K562 (cell line): ENCODE measurements at regions not wholly inside any gene's neighbourhood (a gene's known extent, or its start where the extent isn't known, plus 50 kb on each side); places are given as distances from the start of the nearest gene placed in this dataset.

ENCODE experiments used
- ATAC-seq: fragments of 200-7000 bp; cut with Tn5 transposase; 3 replicates; pipeline ENCODE4 v1.9.1; 2020; ENCODE audit warnings: moderate library complexity
- BruUV-seq: library from RNA; stranded (reverse); fragments of 400-500 nt; replicated peaks from 2 replicates; lab custom pipeline; 2021; lab: Mats Ljungman, UMichigan
- CTCF ChIA-PET: fragments of 300-600 bp; formaldehyde crosslinking; extraction: SDS; loops from one replicate; lab custom pipeline; 2021; ENCODE audit warnings: low intra/inter-chr PET ratio; lab: Yijun Ruan, JAX
- POLR2A ChIA-PET: fragments of 300-600, 350-650 bp; sonication (Branson Sonifier 250); formaldehyde crosslinking; extraction: SDS; loops from one replicate; lab custom pipeline; 2021; ENCODE audit warnings: antibody characterized with exemption, inconsistent platforms; lab: Yijun Ruan, JAX
- DNase-seq, 4 experiments: peaks; one replicate each; pipeline versions ENCODE4 v3.0.0 to v3.0.0-alpha.2; 2011 to 2018; ENCODE audit warnings: low spot score in 3 of 4, mixed read lengths in 3 of 4; ENCODE audit errors: extremely low read depth in 1 of 4
- FAIRE-seq: peaks from 2 replicates; lab custom pipeline; 2011; peaks lifted over from hg19 to GRCh38; lab: Jason Lieb, UNC
- H2AFZ ChIP-seq: 2 replicates; pipeline ENCODE4 v1.6.0; 2011; ENCODE audit warnings: low read depth, low read length, control low read depth, inconsistent platforms
- H3K27ac ChIP-seq: fragments of 200-600 bp; 3 replicates; pipeline ENCODE4 v1.8.0; 2011; ENCODE audit warnings: low read depth, mild to moderate bottlenecking, control low read depth, inconsistent platforms, low read length, moderate library complexity, mixed read lengths; ENCODE audit errors: extremely low read depth
- H3K27me3 ChIP-seq, 2 experiments: fragments of 300-600 bp in 1 of 2; 2 replicates in 1 of 2; 3 replicates in 1 of 2; pipeline versions ENCODE4 v1.6.0 to v1.8.0; 2011; ENCODE audit warnings: inconsistent platforms in 2 of 2, low read length in 2 of 2, mild to moderate bottlenecking in 1 of 2, mixed read lengths in 1 of 2, moderate library complexity in 1 of 2; ENCODE audit not compliant: control insufficient read depth in 2 of 2, insufficient read depth in 2 of 2
- H3K36me3 ChIP-seq: fragments of 300-600 bp; 3 replicates; pipeline ENCODE4 v1.8.0; 2011; ENCODE audit warnings: mild to moderate bottlenecking, low read length, inconsistent platforms; ENCODE audit not compliant: control insufficient read depth, insufficient read depth
- H3K4me1 ChIP-seq, 2 experiments: fragments of 200-600 bp in 1 of 2; replicated peaks in 1 of 2; 2 replicates in 1 of 2; 3 replicates in 1 of 2; pipeline versions ENCODE4 v1.5.1 to v1.8.0; 2011; ENCODE audit warnings: inconsistent platforms in 2 of 2, low read length in 2 of 2, mild to moderate bottlenecking in 1 of 2, mixed read lengths in 1 of 2, moderate library complexity in 1 of 2; ENCODE audit not compliant: control insufficient read depth in 2 of 2, insufficient read depth in 2 of 2
- H3K4me2 ChIP-seq: 2 replicates; pipeline ENCODE4 v1.6.1; 2011; ENCODE audit warnings: low read length, control low read depth, inconsistent platforms, mixed read lengths; ENCODE audit not compliant: insufficient read depth
- H3K4me3 ChIP-seq: fragments of 200-600 bp; sonication (generic), shearing (Covaris generic); 2 replicates; pipeline ENCODE4 v1.5.1; 2016; ENCODE audit warnings: control low read depth, inconsistent platforms
- H3K79me2 ChIP-seq: fragments of 200-600 bp; 3 replicates; pipeline ENCODE4 v1.8.0; 2011; ENCODE audit warnings: low read length, inconsistent platforms; ENCODE audit not compliant: control insufficient read depth, insufficient read depth
- H3K9ac ChIP-seq, 2 experiments: 2 replicates each; pipeline versions ENCODE4 v1.6.0 to v1.6.1; 2011; ENCODE audit warnings: low read depth in 2 of 2, low read length in 2 of 2, control low read depth in 1 of 2, inconsistent platforms in 1 of 2, mild to moderate bottlenecking in 1 of 2, mixed read lengths in 1 of 2; ENCODE audit not compliant: insufficient read depth in 1 of 2
- H3K9me1 ChIP-seq: one replicate; pipeline ENCODE4 v1.6.0; 2011; ENCODE audit warnings: inconsistent platforms, mild to moderate bottlenecking, low read length, moderate library complexity; ENCODE audit not compliant: control insufficient read depth, insufficient read depth
- H3K9me3 ChIP-seq: replicated peaks from 2 replicates; pipeline ENCODE4 v1.5.1; 2011; ENCODE audit warnings: low read depth, low read length, inconsistent platforms; ENCODE audit not compliant: control insufficient read depth, insufficient read depth
- H4K20me1 ChIP-seq: replicated peaks from 2 replicates; pipeline ENCODE4 v1.6.1; 2011; ENCODE audit warnings: low read length, inconsistent platforms, mixed read lengths; ENCODE audit not compliant: control insufficient read depth, insufficient read depth
- C11orf30 ChIP-seq: fragments of 450-650 bp; IDR thresholded peaks from 2 replicates; pipeline ENCODE4 v1.6.1; 2016; ENCODE audit warnings: low read depth, mild to moderate bottlenecking
- GTF2E2 ChIP-seq: fragments of 200-800 bp; sonication (Bioruptor generic); IDR thresholded peaks from 2 replicates; pipeline ENCODE4 v1.6.1; 2016; ENCODE audit warnings: missing genetic modification characterization, missing compliant biosample characterization
- MAFF ChIP-seq: IDR thresholded peaks from 2 replicates; pipeline ENCODE4 v1.6.1; 2012; ENCODE audit warnings: low read length, improper control_type of control experiment
- MAFG ChIP-seq: fragments of 450-650 bp; conservative IDR thresholded peaks from 2 replicates; pipeline ENCODE4 v1.6.1; 2016; ENCODE audit warnings: missing genetic modification characterization, missing compliant biosample characterization
- MAFK ChIP-seq: IDR thresholded peaks from 2 replicates; pipeline ENCODE4 v1.6.1; 2011; ENCODE audit warnings: low read length, improper control_type of control experiment
- NFATC3 ChIP-seq: fragments of 450-650 bp; IDR thresholded peaks from 2 replicates; pipeline ENCODE4 v1.6.1; 2017; ENCODE audit warnings: mild to moderate bottlenecking
- POLR2AphosphoS2 ChIP-seq: IDR thresholded peaks from 2 replicates; pipeline ENCODE4 v1.6.1; 2012; ENCODE audit warnings: low read length, improper control_type of control experiment
- SIRT6 ChIP-seq: IDR thresholded peaks from one replicate; pipeline ENCODE4 v1.6.1; 2012; ENCODE audit warnings: low read depth, mild to moderate bottlenecking, control low read depth, inconsistent platforms, low read length, moderate library complexity
- ZNF12 ChIP-seq: sonication (generic); formaldehyde crosslinking; IDR thresholded peaks from 2 replicates; pipeline ENCODE4 v1.4.0; 2020; ENCODE audit warnings: mild to moderate bottlenecking, missing genetic modification reagents
- ZNF316 ChIP-seq: fragments of 450-650 bp; IDR thresholded peaks from 2 replicates; pipeline ENCODE4 v1.6.1; 2016
- WGBS: fragments of 100-300 bp; shearing (Covaris generic); methylation state at CpG from one replicate; pipeline ENCODE4 v1.1.6; 2016; ENCODE audit warnings: low coverage, mixed read lengths; ENCODE audit not compliant: insufficient coverage; ENCODE audit errors: missing lambda C conversion rate; 5-methylcytosine and 5-hydroxymethylcytosine counted together
- in situ Hi-C: fragments of 300-500 bp; cut with MboI; formaldehyde crosslinking; loops from 4 replicates; pipeline ENCODE4 v1.15.0; 2018; ENCODE audit warnings: inconsistent platforms, mixed read lengths
- intact Hi-C: fragments of 100-400 bp; cut with micrococcal nuclease; formaldehyde crosslinking; loops from 2 replicates; pipeline ENCODE4 v1.14.2; 2022
- TF ChIP-seq, protein P1 (sequence below): sonication (generic); formaldehyde crosslinking; IDR thresholded peaks from 2 replicates; pipeline ENCODE4 v1.4.0; 2020; ENCODE audit warnings: mild to moderate bottlenecking, missing genetic modification reagents

DNA sequence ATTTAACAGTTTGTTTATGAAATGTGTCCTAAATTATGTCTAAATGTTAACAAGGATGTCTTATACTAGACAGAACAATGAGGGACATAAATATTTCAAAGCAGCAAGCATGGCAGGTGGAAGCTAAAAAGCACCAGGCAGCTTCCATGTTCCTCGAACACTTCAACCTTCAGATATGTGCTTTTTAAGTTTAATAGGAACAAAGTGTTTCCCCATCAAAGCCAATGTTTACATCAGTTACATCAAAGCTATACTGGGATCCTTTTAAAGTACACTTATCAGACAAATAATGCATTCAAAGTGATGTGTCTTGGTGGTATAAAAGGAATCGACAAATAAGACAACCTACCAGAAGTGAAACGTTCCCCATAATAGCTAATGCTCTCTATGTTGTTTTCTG, 2841.1 kb upstream of the PCDH20 start (continued):
- TF ChIP-seq, protein P1, sequence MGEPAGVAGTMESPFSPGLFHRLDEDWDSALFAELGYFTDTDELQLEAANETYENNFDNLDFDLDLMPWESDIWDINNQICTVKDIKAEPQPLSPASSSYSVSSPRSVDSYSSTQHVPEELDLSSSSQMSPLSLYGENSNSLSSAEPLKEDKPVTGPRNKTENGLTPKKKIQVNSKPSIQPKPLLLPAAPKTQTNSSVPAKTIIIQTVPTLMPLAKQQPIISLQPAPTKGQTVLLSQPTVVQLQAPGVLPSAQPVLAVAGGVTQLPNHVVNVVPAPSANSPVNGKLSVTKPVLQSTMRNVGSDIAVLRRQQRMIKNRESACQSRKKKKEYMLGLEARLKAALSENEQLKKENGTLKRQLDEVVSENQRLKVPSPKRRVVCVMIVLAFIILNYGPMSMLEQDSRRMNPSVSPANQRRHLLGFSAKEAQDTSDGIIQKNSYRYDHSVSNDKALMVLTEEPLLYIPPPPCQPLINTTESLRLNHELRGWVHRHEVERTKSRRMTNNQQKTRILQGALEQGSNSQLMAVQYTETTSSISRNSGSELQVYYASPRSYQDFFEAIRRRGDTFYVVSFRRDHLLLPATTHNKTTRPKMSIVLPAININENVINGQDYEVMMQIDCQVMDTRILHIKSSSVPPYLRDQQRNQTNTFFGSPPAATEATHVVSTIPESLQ, result no peak
- TF ChIP-seq ZNF12 (CRISPR knock-in tag) (no peak), GTF2E2 (tag) (no peak), POLR2AphosphoS2 (no peak), SIRT6 (no peak)

DNA sequence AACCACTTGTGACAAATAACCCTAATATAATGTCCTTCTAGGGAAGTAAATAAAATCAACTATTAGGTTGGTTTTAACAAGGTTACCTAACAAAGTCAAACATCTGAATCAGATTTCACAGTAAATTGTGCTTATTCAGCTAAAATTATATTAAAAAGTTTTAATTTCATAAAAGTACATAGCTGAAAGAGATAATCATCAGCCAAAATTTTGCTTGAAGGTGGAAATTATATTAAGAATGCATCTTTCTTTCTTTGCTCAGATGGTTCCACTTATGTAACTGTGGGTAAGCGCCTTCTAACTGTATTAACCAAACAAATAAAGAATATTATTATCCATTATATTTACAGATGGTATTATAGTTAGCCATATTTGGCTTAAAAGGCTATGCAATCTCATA, 2840.3 kb upstream of the PCDH20 start:
- H3K4me1 ChIP-seq, result no peaks in the 10 kb centered on the region
- no peak overlapping the region for H3K4me3 ChIP-seq
- H3K27me3 ChIP-seq, result no peaks in the 10 kb centered on the region
- no peak overlapping the region for H3K4me2 ChIP-seq
- TF ChIP-seq ZNF316 (peak; percentile 67), C11orf30 (peak; percentile 42), MAFG (tag) (peak; percentile 55), NFATC3 (no peak), MAFK (peak; percentile 66), MAFF (peak; percentile 44)
- no peaks in the 10 kb centered on the region for H3K79me2 ChIP-seq
- H4K20me1 ChIP-seq, result no peaks in the 10 kb centered on the region
- no peak overlapping the region for H2AFZ ChIP-seq
- 18% methylated on average over 1 of the region's 1 CpG for WGBS
- no peaks in the 10 kb centered on the region for H3K9me3 ChIP-seq
- ATAC-seq (no peak), DNase-seq (no peak), FAIRE-seq (no peak)
- intact Hi-C loops (no loop called here), in situ Hi-C loops (no loop called here)
- no peak overlapping the region for H3K27ac ChIP-seq
- H3K9me1 ChIP-seq, result no peaks in the 10 kb centered on the region
- ChIA-PET CTCF (interaction anchor here (0.7 kb wide), 1 partner anchor 12 kb away, joined by 3 read pairs; no protein-coding TSS in a partner anchor), POLR2A (no interaction called here)
- BruUV-seq, result no TSS peak
- H3K36me3 ChIP-seq, result no peaks in the 10 kb centered on the region
- no peak overlapping the region for H3K9ac ChIP-seq
